NCI-H1436 (cell line): ENCODE measurements at regions not wholly inside any gene's neighbourhood (a gene's known extent, or its start where the extent isn't known, plus 50 kb on each side); places are given as distances from the start of the nearest gene placed in this dataset.
"Not testable (repeated sequence)": the region's sequence is repeated elsewhere in the genome, so short reads cannot be mapped to it uniquely, and the experiment has no call there.

Source experiments
- DNase-seq: peaks from one replicate; lab custom pipeline; 2025; lab: John Stamatoyannopoulos, UW

DNA sequence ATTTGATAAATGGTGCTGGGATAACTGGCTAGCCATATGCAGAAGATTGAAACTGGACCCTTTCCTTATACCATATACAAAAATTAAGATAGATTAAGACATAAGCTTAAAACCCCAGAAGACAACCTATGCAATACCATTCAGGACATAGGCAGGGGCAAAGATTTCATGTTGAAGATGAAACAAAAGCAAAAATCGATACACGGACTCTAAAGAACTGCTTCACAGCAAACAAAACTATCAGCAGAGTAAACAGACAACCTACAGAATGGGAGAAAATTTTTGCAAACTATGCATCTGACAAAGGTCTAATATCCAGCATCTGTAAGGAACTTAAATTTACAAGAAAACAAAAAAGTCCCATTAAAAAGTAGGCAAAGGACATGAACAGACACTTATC is 255.9 kb downstream of the TINAG start:
- not testable (repeated sequence) for DNase-seq

DNA sequence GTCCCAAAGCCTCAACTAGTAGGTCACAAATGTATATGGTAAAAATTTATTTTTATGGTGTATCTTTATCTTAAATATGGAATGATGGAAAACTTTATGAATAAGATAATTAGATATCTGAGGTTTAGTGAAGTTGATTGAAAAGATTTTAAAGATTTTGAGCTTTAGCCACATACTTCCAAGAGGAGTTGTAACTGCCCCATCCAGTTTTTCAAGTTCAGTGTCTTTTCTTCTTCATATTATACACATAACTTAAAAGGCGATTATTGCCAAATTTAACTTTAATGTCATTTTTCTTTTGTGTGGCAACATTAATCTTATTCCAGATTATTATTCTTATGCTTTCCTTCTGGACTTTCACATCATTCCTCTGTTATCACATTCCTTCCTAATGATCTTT is 266.4 kb downstream of the TINAG start:
- no peak for DNase-seq

DNA sequence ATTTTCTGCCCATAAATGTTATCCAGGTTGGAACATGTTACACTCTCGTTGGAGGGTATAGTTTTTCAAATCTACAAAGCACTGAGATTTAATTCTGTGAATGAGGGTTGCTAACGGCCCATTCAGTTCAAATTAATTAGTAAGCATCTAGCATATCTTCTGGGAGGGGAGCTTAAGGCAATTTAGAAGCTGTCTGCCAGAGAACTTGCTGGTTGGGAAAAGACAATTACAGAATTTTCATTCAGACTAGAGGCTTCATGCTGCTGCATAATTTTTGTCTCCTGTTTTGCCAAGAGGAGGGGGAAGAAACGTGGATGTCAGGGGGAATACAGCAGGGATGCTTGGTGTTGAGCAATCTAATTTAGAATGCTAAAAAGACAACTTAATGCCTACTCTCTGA is 268.3 kb upstream of the FAM83B start:
- no peak for DNase-seq

DNA sequence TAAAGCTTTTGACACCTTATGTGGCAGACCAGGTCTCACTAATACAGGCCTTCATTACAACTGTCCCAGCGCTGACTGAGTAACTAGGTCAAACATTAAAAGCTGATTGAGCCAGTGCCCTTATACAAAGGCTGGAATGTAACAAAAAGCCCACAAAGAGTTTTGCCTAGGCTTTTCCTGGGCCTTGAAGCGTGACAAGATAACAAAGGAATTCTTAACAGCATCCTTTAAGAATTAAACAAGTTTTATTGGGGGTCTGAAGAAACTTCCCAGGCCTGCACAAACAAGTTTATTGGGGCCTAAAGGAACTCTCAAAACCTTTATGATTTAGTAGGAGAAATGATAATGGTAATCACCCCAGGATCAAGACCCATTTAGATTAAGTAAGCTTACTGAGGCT is 267.6 kb upstream of the FAM83B start:
- DNase-seq = no peak

DNA sequence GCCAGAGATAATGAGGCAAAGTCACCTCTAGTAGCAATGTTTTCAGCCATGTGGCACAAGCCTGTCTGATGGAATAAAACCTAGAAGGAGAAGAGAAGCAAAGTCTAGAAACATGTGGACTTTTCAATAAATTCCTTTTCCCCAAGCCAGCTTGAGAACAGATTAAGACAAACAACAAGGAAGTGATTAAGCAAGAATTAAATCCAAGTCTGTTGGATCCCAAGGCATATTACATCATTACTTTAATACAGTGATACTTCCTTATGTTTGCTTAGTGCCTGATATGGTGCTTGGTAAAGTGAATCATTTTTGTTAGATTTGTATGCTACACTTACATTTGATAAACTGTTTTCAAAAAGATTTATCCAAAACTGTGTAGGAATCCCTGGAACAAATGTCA is 260.3 kb upstream of the FAM83B start:
- DNase-seq = no peak

DNA sequence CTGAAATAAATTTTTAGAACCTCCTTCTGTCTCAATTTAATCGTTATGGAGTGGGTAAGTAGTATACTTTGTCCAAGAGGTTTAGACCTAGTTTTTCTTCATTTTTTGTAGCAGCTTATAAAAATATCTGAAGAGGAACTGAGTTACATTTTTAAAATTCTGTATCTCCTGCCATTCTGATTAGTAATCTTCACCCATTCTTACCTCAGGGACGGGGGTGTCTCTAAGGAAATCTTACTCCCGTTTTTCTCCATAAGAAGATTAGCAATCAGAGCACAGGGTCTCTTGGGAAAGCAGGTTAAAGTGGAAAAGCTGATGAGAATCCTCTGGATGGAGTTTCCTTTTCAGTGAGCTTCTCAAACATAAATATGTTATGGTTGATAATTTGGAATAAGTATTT is 259.3 kb upstream of the FAM83B start:
- no peak for DNase-seq

DNA sequence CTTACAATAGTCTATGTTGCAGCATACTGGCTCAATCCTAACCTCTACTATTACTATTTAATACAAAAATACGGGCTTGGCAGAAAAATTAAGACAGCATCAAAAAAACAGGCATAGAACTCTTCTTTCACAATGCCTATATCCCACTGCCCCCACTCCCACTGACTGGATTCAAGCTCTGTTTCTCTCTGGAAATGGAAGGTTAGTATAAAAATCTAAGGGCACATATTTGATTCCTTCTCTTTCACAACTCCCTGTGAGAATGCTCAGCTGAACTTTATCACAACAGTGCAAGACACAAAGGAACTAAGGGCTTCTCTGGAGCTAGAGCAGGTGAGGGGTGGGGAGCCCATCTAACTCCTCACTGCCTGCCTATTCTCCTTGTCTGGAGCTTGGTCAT is 258.4 kb upstream of the FAM83B start:
- DNase-seq = no peak

DNA sequence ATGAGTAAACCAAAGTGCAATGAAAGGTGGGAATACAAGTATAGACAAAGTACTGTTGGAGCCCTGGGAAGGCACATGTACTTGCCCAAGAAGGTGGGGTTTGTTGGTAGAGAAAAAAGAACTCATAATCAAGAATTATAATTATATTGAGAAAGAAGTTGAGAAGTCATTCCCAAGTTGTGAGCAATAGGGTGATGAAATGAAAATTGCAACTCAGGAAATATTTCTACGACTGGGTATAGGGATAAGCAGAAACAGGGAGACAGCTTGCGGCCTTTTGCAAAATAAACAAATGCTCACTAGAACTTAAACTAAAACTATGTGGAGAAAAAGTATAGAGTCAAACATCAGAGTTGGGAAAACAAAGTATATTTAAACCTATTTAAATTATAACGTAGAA is 250.7 kb upstream of the FAM83B start:
- no peak for DNase-seq

DNA sequence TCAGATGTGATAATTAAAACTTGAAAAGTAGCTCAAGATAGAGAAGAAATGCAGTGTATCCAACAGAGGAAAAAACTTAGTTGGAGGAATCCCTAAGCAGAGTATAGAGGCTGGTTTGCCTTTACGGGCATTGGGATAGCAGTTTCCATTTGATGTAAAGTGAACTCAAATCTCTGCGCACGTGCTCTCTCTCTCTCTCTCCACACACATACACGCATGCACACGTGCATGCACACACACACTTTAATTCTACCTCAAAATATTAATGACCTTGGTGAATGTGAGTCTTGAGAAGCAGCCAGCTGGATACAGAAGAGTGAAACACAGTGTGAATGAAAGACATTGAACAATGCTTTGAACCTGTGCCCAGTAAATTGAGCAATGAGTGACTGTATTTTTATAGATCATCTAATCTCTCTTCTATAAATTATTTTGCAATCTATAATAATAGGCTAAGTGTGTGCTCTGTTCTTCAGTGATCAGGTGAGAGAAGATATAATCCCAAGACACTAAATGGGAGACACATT is 247.7 kb upstream of the FAM83B start:
- no peak for DNase-seq

DNA sequence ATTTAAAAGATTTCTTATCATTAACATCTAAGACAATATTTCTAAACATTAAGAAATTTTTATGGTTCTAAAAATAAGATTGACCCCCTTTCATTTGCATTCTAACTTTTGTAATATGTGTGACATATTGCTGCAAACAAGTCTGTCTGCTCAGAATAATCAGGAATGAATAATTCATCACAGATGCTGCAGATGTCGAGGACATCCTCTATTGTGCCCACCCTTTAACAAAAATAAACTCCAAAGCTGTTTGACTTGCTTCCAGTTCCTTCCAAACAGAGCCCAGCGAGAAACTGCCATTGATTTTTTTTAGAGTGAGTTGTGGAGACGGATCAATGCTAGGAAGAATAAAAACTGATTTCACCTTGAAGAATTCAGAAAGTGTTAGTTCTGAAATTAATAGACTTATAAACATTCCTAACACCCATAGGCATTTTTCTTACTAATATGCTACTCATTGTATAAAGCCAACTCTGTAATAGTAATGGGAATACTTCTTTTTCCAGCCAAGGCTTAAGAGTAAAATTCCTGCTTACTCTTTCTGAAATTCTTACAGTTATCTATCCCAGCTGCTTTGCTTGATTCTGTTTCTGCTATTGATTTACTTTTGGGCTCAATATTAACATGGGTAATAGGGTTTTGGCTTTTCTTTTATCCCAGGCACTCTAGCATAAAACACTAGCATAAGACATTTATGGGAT is 244.8 kb upstream of the FAM83B start:
- no peak for DNase-seq

DNA sequence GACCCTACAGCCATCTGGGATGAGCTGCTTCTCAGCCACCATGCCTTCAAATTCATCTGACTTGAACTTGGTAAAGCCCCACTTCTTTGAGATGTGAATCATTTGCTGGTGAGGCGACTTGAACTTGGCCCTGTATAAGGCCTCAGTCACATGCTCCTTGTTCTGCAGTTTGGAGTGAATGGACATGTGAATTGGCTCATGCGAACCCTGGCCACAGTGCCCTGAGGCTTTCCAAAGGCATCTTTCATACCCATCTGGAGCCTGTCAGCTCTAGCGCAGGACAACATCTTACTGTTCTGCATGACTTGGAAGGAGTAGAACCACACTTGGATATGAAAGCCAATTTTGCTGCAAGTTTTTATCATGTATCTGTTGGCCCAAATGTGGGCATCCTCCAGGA is 244.0 kb upstream of the FAM83B start:
- no peak for DNase-seq

DNA sequence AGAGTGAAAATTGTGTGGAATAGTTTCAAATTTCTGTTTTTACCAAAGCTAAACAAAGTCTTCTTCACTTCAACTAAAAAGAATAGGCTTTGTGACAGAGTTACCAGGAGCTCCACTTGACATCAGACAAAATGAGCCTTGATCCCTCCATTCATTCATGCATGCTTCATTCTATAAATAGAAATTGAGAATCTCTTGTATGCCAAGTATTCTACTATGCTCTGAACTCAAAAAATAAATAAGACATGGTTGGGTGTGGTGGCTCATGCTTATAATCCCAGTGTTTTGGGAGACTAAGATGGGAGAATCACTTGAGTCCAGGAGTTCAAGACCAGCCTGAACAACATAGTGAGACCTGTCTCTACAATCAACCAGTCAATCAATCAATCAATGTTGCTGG is 236.6 kb upstream of the FAM83B start:
- no peak for DNase-seq

DNA sequence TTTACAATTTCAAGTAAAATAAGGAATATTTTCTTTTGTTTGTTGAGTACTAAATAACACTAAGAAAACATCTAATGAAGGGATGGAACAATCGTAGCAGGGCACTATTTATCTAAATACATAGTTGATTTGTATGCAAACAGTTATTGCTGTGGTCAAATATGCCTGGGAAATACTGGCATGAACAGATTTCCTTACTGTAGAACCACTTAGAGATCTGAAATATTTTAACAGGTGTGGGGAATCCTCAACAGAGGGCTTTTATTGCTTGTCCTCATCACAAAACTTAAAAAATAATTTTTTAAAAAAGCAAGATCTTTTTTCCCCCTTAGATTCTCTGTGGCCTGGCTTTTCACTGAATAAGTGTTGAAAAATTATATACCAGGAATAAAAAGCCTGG is 233.0 kb upstream of the FAM83B start:
- DNase-seq = no peak

DNA sequence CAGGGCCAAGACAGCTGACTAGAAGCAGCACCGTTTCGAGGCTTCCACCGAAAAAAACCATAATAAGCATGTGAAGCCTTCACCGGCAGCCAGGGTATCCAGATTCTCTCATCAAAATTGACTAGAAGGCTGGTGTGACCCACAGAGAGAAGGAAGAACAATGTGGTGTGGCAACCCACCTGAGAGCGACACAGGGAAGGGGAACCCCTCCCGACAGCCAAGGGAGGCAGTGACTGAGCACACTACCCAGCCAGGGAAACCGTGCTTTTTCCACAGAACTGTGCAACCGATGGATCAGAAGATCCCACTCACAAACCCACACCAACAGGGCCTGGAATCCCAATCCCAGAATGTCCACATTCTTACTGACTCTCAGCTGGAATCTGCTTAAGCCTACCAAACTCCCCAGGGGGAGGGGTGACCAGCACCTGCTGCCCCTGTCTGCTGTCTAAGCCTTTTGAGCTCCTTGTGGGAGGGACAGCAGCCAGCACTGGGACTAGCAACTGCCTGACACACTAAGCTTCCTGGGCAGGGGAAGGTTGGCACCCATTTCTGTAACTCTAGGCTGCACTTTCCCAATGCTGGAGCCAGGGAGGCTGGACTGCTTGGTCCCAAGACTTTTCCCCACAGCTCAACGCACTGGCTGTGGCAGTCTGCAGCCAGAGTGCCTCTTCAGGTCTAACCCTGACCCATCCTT is 231.9 kb upstream of the FAM83B start:
- DNase-seq = no peak

DNA sequence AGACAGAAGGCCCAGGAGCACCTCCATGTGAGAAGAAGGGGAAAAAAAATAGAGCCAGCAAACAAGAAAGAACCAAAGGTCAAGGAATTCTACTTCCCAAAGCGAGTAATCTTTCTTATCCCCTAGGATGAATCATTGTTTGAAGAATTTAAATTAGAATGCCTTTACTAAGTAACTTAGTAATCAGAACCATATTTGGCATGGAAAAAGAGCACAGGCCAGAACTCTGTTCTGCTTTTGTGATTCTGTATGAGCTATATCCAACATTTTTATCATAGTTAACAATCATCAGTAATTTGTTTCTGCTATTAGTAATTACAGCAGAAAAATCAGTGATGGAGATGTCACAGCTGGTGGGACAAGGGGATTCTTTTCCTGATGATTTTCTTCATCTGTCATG is 228.8 kb upstream of the FAM83B start:
- no peak for DNase-seq

DNA sequence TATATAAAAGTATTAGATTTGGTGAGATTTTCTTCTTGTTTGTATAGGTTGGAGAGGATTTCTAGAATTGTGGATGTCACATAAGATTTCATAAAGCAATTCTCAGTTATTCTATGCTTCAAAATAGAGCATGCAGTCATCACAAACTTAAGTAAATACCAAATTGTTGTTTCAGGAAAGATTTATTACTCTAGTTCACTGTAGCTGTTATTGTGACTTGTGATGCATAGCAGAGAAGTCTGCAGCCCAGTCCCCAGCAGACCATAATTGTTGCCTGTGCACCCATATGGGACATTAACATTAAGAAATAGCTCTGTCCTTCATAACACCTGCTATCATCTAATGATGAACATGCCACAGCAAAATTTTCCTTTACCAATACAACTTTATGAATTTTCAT is 228.0 kb upstream of the FAM83B start:
- no peak for DNase-seq

DNA sequence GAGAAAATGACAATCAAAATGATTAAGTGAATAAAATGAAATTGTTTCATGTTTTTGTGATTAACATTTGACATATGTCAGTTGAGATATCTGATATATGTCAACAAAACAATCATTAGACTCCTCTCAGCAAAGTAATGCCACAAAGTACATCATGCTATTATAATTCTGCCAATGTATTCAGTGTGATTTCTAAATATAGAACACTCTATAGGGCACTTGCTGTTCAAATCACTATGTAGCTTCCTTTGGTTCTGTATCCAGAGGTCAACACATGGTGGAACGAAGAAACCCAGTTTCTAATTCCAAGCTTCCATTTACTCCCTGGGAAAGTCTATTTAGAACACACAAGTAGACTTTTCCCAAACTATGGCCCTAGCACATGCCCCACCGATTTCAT is 227.5 kb upstream of the FAM83B start:
- DNase-seq = no peak

DNA sequence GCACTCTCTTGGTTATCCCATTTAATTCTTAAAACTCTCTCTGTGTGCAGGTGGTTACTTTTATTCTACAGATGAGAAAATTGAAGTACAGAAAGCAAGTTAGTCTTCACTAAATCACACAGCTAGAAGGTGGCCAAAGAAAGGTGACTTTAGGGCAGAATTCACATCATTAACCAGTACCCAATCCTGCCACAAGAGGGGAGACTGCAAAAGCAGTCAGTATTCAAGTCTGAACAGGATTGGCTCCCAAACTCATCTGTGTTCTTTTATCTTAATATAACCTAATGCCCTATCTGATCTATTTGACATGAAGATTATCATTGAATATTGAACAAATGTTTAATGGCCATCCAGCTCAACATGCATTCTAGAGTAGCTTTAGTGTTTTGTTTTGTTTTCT is 225.3 kb upstream of the FAM83B start:
- DNase-seq = peak; percentile 3

DNA sequence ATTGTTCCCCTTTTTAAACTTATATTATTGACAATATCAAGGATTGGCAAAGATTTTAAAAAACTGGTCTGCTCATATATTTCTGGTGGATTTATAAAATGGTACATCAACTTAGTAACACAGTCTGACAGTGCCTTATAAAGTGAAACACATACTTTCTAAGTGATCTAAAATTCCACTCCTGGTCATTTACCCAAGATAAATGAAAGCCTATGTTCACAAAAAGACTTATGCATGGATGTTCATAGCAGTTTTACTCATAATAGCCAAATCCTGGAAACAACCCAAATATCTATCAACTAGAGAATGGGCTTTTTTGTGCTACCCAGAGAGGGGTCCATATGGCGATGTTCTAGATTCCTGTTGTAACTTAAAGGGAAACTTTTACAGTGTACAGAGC is 222.4 kb upstream of the FAM83B start:
- DNase-seq = no peak

DNA sequence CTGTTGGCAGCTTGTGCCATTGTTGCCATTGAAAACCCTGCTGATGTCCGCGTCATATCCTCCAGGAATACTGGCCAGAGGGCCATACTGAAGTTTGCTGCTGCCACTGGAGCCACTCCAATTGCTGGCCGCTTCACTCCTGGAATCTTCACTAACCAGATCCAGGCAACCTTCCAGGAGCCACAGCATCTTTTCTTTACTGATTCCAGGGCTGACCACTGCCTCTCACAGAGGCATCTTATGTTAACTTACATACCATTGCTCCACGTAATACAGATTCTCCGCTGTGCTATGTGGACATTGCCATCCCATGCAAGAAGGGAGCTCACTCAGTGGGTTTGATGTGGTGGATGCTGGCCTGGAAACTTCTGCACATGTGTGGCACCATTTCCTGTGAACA is 221.8 kb upstream of the FAM83B start:
- DNase-seq = no peak

DNA sequence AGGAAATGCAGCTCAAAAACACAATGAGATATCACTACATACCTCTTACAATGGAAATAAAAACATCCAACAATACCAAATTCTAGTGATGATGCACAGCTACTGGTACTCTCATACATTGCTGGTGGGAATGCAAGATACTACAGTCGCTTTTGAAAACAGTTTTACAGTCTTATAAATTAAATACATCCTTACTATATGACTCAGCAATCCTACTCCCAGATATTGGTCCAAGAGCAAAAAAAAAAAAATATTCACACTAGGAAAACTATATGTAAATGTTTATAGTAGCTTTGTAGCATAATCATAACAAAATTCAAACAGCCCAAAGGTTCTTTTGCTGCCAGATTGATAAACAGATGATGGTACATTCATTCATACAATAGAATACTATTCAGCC is 217.4 kb upstream of the FAM83B start:
- no peak for DNase-seq

DNA sequence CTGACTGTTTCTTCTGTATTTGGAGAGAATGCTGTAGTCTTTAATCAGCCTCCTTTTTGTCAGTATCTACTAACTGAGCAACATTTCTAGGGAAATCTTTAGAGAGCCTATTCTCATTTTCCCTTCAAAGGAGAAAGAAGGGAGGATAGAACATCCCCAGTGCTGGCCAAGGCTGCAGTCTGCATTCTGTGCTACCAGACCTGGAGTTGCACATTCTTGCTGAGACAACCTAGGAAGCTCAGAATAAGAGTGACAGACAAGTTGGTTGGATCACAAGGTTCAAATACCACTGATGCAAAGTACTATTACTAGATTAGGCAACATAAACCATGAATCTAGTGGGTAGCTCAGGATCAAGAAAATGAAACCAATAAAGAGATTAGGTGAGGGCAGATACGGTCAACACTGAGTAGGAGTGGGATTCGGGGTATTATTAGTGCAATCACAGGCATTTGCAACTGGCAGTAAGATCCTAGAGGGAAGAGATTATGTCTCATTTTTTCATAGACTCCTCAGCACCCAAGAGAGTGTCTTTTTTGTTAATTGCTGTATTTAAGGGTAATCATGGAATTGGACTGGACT is 213.5 kb upstream of the FAM83B start:
- no peak for DNase-seq

DNA sequence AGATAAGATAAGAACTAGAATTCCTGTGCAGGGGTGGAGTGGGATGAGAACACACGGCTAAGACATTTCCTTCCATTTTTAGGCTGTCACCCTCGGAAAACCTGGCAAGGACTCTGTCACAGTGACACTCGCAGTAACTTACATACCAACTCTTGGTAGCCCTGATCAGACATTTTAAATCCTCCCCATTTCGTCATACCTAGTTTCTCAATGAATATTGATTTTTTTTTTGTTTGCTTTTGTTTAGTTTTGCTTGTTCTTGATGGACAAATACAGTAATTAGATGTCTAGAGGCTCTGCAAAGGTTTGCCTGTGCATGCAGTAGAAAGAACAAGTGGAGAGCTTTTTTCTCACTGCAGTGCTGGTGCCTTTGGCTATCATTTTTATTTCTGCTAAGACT is 213.0 kb upstream of the FAM83B start:
- DNase-seq = no peak

DNA sequence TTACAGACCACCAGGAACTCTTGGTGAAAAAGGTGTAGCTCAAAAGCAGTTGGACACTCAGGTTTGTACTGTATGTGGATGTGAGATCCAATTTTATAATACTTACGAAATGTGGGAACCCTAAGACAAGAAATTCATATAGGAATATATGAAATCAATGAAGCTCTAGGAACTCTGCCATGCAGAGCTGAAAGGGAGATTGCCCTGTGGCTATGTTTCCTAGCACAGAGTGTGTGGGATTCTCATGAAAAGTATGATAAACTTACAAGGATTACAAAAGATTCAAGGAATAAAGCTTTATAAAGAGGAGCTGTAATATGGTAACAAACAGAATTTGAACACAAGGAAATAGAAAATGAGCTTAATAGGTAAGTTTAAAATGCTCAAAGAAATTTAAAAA is 205.7 kb upstream of the FAM83B start:
- DNase-seq = no peak
